ENCODE measurements at regions not wholly inside any gene's neighbourhood (a gene's known extent, or its start where the extent isn't known, plus 50 kb on each side); places are given as distances from the start of the nearest gene placed in this dataset.

GRCh38 chr12:74408601-74409166, 129.0 kb upstream of the ATXN7L3B start:
- H3K36me3 ChIP-seq (replicated peaks; ENCODE audit: insufficient read depth, low read length) = no peaks in the 10 kb centered on the region
- no peak overlapping the region for H3K4me3 ChIP-seq (ENCODE audit: low read length)
- H3K27ac ChIP-seq (ENCODE audit: low read length) = no peak overlapping the region
- no peak for DNase-seq
- H3K79me2 ChIP-seq (ENCODE audit: low read length) = no peaks in the 10 kb centered on the region
- no peaks in the 10 kb centered on the region for H3K9me2 ChIP-seq (replicated peaks; ENCODE audit: insufficient read depth, low read length)
- no peak overlapping the region for H3K9ac ChIP-seq (ENCODE audit: low read length)
- H4K20me1 ChIP-seq (ENCODE audit: insufficient read depth, low read length) = no peaks in the 10 kb centered on the region
- H3K4me1 ChIP-seq (ENCODE audit: low read length) = no peaks in the 10 kb centered on the region
- no peaks in the 10 kb centered on the region for H3F3A ChIP-seq (ENCODE audit: insufficient read depth, low read length)
- H2AFZ ChIP-seq (ENCODE audit: low read length) = no peak overlapping the region
- H3K27me3 ChIP-seq (replicated peaks; ENCODE audit: insufficient read depth, low read length) = no peaks in the 10 kb centered on the region
- H3K4me2 ChIP-seq (ENCODE audit: low read depth, low read length) = no peak overlapping the region
- H3K9me3 ChIP-seq (replicated peaks; ENCODE audit: insufficient read depth, low read length) = no peaks in the 10 kb centered on the region
- TF ChIP-seq CTCF (IDR thresholded peaks at IDR 0.05; ENCODE audit: low read length) (no peak), EZH2phosphoT487 (IDR thresholded peaks at IDR 0.05; ENCODE audit: low read length) (no peak), EZH2 (optimal IDR thresholded peaks at IDR 0.05; ENCODE audit: low read depth, low read length) (no peak)

DNA sequence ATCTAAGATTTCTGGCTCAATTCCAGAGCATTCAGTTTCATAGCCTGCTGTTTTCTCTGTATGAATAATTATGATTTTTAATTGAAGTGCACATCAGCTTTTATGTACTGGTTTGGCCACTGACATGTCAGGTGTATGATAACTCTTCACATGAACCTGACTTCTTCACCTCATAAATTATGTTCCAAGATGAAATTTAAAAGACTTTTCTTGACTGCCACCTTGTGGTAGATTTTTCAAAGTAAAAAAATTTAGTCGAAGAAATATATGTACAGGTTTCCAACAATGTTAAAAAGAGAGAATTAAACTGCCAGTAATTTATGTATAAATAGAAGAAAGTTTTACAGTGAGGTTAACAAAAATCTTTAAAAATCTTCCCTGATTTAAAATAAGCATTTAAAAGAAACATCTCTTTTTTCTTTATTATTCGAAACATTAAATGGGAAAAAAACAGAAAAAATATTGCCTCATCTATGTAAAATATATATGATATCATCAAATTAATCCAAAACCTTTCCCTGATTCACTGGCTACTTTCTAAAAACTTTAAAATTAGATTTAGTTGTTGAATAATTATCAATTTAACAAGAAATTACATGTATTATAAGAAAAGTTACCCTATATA, 124.9 kb upstream of the ATXN7L3B start:
- H4K20me1 ChIP-seq (ENCODE audit: insufficient read depth, low read length) = no peaks in the 10 kb centered on the region
- no peaks in the 10 kb centered on the region for H3K9me3 ChIP-seq (replicated peaks; ENCODE audit: insufficient read depth, low read length)
- H3F3A ChIP-seq (ENCODE audit: insufficient read depth, low read length) = no peaks in the 10 kb centered on the region
- no peaks in the 10 kb centered on the region for H3K36me3 ChIP-seq (replicated peaks; ENCODE audit: insufficient read depth, low read length)
- no peak overlapping the region for H2AFZ ChIP-seq (ENCODE audit: low read length)
- no peaks in the 10 kb centered on the region for H3K79me2 ChIP-seq (ENCODE audit: low read length)
- DNase-seq = peak; percentile 60
- H3K27ac ChIP-seq (ENCODE audit: low read length) = no peak overlapping the region
- no peaks in the 10 kb centered on the region for H3K27me3 ChIP-seq (replicated peaks; ENCODE audit: insufficient read depth, low read length)
- no peak overlapping the region for H3K4me2 ChIP-seq (ENCODE audit: low read depth, low read length)
- TF ChIP-seq EZH2phosphoT487 (IDR thresholded peaks at IDR 0.05; ENCODE audit: low read length) (no peak), EZH2 (optimal IDR thresholded peaks at IDR 0.05; ENCODE audit: low read depth, low read length) (no peak), CTCF (IDR thresholded peaks at IDR 0.05; ENCODE audit: low read length) (peak; percentile 46)
- no peaks in the 10 kb centered on the region for H3K9me2 ChIP-seq (replicated peaks; ENCODE audit: insufficient read depth, low read length)
- no peaks in the 10 kb centered on the region for H3K4me1 ChIP-seq (ENCODE audit: low read length)
- H3K9ac ChIP-seq (ENCODE audit: low read length) = no peak overlapping the region
- H3K4me3 ChIP-seq (ENCODE audit: low read length) = no peak overlapping the region

DNA sequence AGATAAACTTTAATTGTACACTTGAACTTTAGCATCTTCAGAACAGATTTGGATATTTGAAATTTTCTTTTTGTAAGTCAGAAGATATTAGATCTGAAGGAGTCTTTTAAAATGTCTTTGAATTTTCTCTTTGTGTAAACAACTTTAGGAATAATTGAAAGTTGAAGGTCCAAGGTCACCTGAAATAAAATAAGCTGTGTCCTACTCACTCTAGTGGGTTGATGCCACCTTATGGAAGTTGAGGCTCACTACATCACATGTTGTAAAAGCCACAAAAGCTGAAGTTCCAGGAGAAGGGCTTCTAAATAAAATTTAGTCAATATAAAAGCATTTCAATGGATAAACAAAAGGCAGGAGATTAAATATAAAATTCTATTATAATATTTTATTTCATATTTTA, 122.0 kb upstream of the ATXN7L3B start:
- Histone ChIP-seq H3K9me3 (replicated peaks; ENCODE audit: insufficient read depth, low read length) (no peaks in the 10 kb centered on the region), H3K36me3 (replicated peaks; ENCODE audit: insufficient read depth, low read length) (no peaks in the 10 kb centered on the region), H3K4me1 (ENCODE audit: low read length) (no peaks in the 10 kb centered on the region), H3K9me2 (replicated peaks; ENCODE audit: insufficient read depth, low read length) (no peaks in the 10 kb centered on the region), H3K79me2 (ENCODE audit: low read length) (no peaks in the 10 kb centered on the region), H3K4me2 (ENCODE audit: low read depth, low read length) (no peak overlapping the region), H3K27me3 (replicated peaks; ENCODE audit: insufficient read depth, low read length) (no peaks in the 10 kb centered on the region), H3K27ac (ENCODE audit: low read length) (no peak overlapping the region), H4K20me1 (ENCODE audit: insufficient read depth, low read length) (no peaks in the 10 kb centered on the region), H3F3A (ENCODE audit: insufficient read depth, low read length) (no peaks in the 10 kb centered on the region), H3K9ac (ENCODE audit: low read length) (no peak overlapping the region), H2AFZ (ENCODE audit: low read length) (no peak overlapping the region), H3K4me3 (ENCODE audit: low read length) (no peak overlapping the region)
- peak; percentile 53 for DNase-seq
- TF ChIP-seq EZH2phosphoT487 (IDR thresholded peaks at IDR 0.05; ENCODE audit: low read length) (no peak), CTCF (IDR thresholded peaks at IDR 0.05; ENCODE audit: low read length) (peak; percentile 51)

Measured in MM.1S (cell line).